ENCODE measurements at regions not wholly inside any gene's neighbourhood (a gene's known extent, or its start where the extent isn't known, plus 50 kb on each side); places are given as distances from the start of the nearest gene placed in this dataset.

DNA sequence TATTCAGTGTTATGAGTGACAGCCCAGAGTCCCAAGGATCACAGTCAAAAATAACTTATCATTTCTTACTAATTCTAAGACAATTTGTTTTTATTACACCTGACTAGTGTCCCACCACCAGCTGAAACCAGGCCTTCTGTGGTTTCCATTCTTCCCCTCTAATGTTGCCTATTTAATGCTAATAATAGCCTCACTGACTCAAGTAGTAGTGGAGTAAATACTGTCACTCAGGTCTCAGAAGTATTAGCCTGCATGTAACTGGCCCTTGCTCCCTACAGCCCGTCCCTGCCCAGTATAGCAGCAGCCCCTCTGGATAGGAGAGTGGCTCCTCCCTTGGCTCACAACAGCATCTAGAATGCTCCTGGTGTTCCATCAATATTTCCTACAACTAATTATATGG is 665.5 kb downstream of the NTRK3 start:
- no peak for DNase-seq (ENCODE audit: extremely low spot score)
- WGBS = 40% methylated on average over 1 of the region's 1 CpG
- no peak overlapping the region for H3K27ac ChIP-seq (replicated peaks in 1 of 4)
- no peak overlapping the region for H3K4me3 ChIP-seq
- peaks cover 0 to 8% (median 0%) of the 10 kb centered on the region in 4 donors for H3K9me3 ChIP-seq
- TF ChIP-seq EP300 (IDR thresholded peaks at IDR 0.05) (no peak), POLR2A (IDR thresholded peaks at IDR 0.05; ENCODE audit: low read depth) (no peak), POLR2AphosphoS5 (IDR thresholded peaks at IDR 0.05) (no peak)
- TF ChIP-seq, protein P1, sequence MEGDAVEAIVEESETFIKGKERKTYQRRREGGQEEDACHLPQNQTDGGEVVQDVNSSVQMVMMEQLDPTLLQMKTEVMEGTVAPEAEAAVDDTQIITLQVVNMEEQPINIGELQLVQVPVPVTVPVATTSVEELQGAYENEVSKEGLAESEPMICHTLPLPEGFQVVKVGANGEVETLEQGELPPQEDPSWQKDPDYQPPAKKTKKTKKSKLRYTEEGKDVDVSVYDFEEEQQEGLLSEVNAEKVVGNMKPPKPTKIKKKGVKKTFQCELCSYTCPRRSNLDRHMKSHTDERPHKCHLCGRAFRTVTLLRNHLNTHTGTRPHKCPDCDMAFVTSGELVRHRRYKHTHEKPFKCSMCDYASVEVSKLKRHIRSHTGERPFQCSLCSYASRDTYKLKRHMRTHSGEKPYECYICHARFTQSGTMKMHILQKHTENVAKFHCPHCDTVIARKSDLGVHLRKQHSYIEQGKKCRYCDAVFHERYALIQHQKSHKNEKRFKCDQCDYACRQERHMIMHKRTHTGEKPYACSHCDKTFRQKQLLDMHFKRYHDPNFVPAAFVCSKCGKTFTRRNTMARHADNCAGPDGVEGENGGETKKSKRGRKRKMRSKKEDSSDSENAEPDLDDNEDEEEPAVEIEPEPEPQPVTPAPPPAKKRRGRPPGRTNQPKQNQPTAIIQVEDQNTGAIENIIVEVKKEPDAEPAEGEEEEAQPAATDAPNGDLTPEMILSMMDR (IDR thresholded peaks at IDR 0.05) = no peak
- H3K4me1 ChIP-seq = no peaks in the 10 kb centered on the region
- intact Hi-C loops (cut with DNase I) = no loop called here
- peaks cover 0 to 5% (median 0%) of the 10 kb centered on the region in 4 donors for H3K27me3 ChIP-seq
- H3K36me3 ChIP-seq = no peaks in the 10 kb centered on the region

DNA sequence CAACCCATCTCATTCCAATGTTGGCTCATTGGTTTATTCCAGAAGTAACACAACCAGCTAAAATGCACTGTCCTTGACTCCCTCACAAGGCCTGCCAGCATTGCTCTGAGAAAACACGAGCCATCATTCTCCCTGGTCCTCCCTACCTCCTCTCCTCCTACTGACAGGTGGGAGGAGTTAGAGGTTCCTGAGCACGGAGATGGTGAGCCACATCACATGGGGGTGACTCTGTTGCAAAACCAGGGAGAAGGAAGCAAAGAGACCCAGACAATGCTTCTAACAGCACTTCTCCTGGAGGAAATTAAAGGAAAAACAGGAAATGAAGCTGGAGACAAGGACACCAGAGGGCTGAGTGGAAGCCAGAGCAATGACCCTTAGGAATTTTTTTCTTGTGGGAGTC is 667.4 kb downstream of the NTRK3 start:
- DNase-seq (ENCODE audit: extremely low spot score) = no peak
- no peak for TF ChIP-seq EP300 (IDR thresholded peaks at IDR 0.05)
- TF ChIP-seq, protein P1 (IDR thresholded peaks at IDR 0.05) = no peak
- TF ChIP-seq POLR2A (IDR thresholded peaks at IDR 0.05; ENCODE audit: low read depth) = no peak
- TF ChIP-seq POLR2AphosphoS5 (IDR thresholded peaks at IDR 0.05) = no peak
- 73% methylated on average over 2 of the region's 2 CpGs for WGBS
- Histone ChIP-seq H3K27ac (replicated peaks in 1 of 4) (no peak overlapping the region), H3K4me1 (no peaks in the 10 kb centered on the region), H3K9me3 (peaks cover 0 to 8% (median 0%) of the 10 kb centered on the region in 4 donors), H3K36me3 (no peaks in the 10 kb centered on the region), H3K4me3 (no peak overlapping the region), H3K27me3 (peaks cover 0 to 5% (median 0%) of the 10 kb centered on the region in 4 donors)
- intact Hi-C loops (cut with DNase I) = no loop called here

DNA sequence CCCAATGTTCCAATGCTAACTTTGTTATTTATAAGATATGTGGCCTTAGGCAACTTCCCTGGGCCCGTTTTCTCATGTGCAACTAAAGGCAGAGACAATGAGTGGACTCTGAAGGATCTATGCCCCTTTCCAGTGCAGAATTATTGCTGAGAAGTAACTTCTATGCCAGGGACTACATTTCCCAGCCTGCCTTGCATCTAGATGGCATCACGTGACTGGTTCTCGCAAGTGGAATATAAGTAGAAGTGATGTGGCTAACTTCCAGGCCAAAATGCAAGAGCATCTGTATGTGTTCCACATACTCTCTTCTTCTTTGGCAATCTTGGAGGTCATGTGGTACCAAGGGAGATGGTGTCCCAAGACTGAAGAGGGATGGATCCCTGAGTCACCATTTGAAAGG is 674.4 kb downstream of the NTRK3 start:
- H3K27me3 ChIP-seq = no peaks in the 10 kb centered on the region
- no peak overlapping the region for H3K4me3 ChIP-seq
- no peaks in the 10 kb centered on the region for H3K36me3 ChIP-seq
- H3K27ac ChIP-seq (replicated peaks in 1 of 4) = no peak overlapping the region
- 85% methylated on average over 3 of the region's 3 CpGs for WGBS
- TF ChIP-seq EP300 (IDR thresholded peaks at IDR 0.05) = no peak
- no peaks in the 10 kb centered on the region for H3K4me1 ChIP-seq
- no peaks in the 10 kb centered on the region for H3K9me3 ChIP-seq
- DNase-seq (ENCODE audit: extremely low spot score) = no peak
- intact Hi-C loops (cut with DNase I) = no loop called here

DNA sequence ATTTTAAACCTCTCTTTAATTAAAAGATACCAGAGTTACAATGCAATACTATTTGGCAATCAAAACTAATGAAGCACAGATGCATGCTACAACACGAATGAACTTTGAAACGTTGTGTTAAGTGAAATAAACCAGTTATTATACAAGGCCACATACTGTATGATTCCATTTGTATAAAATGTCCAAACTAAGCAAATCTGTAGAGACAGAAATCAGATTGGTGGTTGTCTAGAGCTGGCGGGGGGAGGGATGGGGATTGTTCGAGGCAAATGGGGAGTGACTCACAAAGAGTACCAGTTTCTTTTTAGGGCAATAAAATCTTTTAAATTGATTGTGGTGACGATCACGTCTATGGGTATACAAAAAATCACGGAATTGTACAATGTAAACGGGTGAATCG is 677.0 kb downstream of the NTRK3 start:
- H3K27ac ChIP-seq (replicated peaks in 1 of 4) = no peak overlapping the region
- H3K4me3 ChIP-seq = no peak overlapping the region
- TF ChIP-seq POLR2AphosphoS5 (IDR thresholded peaks at IDR 0.05) (no peak), POLR2A (IDR thresholded peaks at IDR 0.05; ENCODE audit: low read depth) (no peak), EP300 (IDR thresholded peaks at IDR 0.05) (no peak)
- TF ChIP-seq, protein P1 (IDR thresholded peaks at IDR 0.05) = no peak
- H3K27me3 ChIP-seq = no peaks in the 10 kb centered on the region
- no peak for DNase-seq (ENCODE audit: extremely low spot score)
- 80% methylated on average over 9 of the region's 9 CpGs for WGBS
- intact Hi-C loops (cut with DNase I) = no loop called here
- H3K36me3 ChIP-seq = no peaks in the 10 kb centered on the region
- no peaks in the 10 kb centered on the region for H3K4me1 ChIP-seq
- H3K9me3 ChIP-seq = no peaks in the 10 kb centered on the region

DNA sequence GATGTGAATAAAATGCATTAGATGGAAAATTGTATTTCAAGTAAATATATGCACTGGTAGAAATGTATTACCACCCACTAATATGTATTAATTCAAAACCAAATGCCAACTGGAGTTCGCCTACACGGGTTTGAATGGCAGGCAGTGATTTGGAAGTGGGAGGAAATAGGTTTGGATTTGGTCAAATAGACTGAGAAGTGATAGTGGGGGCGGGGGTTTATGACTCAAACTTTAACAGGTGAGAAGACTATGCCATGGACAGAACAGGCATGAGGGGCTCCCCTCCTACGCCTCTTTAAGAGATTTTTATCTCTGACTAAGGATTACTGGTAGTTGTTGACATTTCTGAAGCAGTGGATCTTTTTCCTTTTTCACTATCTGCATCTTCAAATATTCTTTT is 677.8 kb downstream of the NTRK3 start:
- WGBS = 91% methylated on average over 4 of the region's 4 CpGs
- Histone ChIP-seq H3K27me3 (no peaks in the 10 kb centered on the region), H3K9me3 (no peaks in the 10 kb centered on the region), H3K4me1 (no peaks in the 10 kb centered on the region), H3K4me3 (no peak overlapping the region), H3K27ac (replicated peaks in 1 of 4) (no peak overlapping the region), H3K36me3 (no peaks in the 10 kb centered on the region)
- DNase-seq (ENCODE audit: extremely low spot score) = no peak
- intact Hi-C loops (cut with DNase I) = no loop called here
- no peak for TF ChIP-seq POLR2AphosphoS5 (IDR thresholded peaks at IDR 0.05)
- TF ChIP-seq, protein P1 (IDR thresholded peaks at IDR 0.05) = no peak
- TF ChIP-seq EP300 (IDR thresholded peaks at IDR 0.05) = no peak
- TF ChIP-seq POLR2A (IDR thresholded peaks at IDR 0.05; ENCODE audit: low read depth) = no peak
